Naive B cell (primary cell): ENCODE measurements at regions not wholly inside any gene's neighbourhood (a gene's known extent, or its start where the extent isn't known, plus 50 kb on each side); places are given as distances from the start of the nearest gene placed in this dataset.
"Not testable (repeated sequence)": the region's sequence is repeated elsewhere in the genome, so short reads cannot be mapped to it uniquely, and the experiment has no call there.

Experiments used
- ATAC-seq, 2 donors: fragments of 150-1000 bp; cut with Tn5 transposase; 2 replicates each; pipeline ENCODE4 v1.10.0; 2021; ENCODE audit warnings: low read depth in 2 of 2, mild to moderate bottlenecking in 2 of 2, moderate library complexity in 2 of 2
- DNase-seq: peaks from one replicate; pipeline ENCODE4 v3.0.0; 2022
- H3K27ac Mint-ChIP-seq, 6 donors: one replicate each; pipeline ENCODE4 v1.8.0; 2020 to 2022; ENCODE audit warnings: mild to moderate bottlenecking in 6 of 6, mixed read lengths in 6 of 6, moderate library complexity in 5 of 6, inconsistent platforms in 2 of 6
- H3K27me3 Mint-ChIP-seq, 3 donors: one replicate each; pipeline ENCODE4 v1.8.0; 2021 to 2022; ENCODE audit warnings: mixed read lengths in 3 of 3, mild to moderate bottlenecking in 1 of 3
- H3K36me3 Mint-ChIP-seq, 2 donors: one replicate each; pipeline ENCODE4 v1.8.0; 2020 to 2022; ENCODE audit warnings: mixed read lengths in 2 of 2, inconsistent platforms in 1 of 2, mild to moderate bottlenecking in 1 of 2
- H3K4me1 Mint-ChIP-seq, 3 donors: one replicate each; pipeline ENCODE4 v1.8.0; 2020 to 2022; ENCODE audit warnings: mixed read lengths in 3 of 3, inconsistent platforms in 1 of 3, mild to moderate bottlenecking in 1 of 3, moderate library complexity in 1 of 3
- H3K4me3 Mint-ChIP-seq, 8 donors: one replicate each; pipeline ENCODE4 v1.8.0; 2020 to 2022; ENCODE audit warnings: mild to moderate bottlenecking in 8 of 8, mixed read lengths in 8 of 8, moderate library complexity in 8 of 8, inconsistent platforms in 2 of 8
- H3K9me3 Mint-ChIP-seq, 7 donors: one replicate each; pipeline ENCODE4 v1.8.0; 2020 to 2022; ENCODE audit warnings: mixed read lengths in 7 of 7, mild to moderate bottlenecking in 5 of 7, inconsistent platforms in 2 of 7, moderate library complexity in 1 of 7

DNA sequence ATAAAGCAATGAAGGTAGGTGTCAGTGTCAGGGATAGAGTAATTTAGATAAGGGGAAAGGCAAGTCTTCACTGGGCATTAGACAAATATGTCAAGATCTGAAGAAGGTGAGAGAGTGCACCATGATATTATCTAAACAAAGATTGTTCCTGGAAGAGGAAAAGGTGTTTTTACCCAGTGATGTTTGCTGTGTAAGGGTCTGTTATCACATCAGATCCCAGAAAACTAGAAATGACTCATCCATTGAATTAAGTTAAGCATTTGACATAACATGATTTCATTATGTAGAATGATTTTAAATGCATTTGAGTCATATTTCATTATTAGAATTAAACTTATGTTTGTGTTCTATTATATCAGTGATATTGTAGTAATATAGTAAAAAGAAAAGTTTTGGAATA, 1279.5 kb upstream of the CITED2 start:
- Mint-ChIP-seq H3K36me3 (no peaks in the 10 kb centered on the region), H3K4me1 (no peaks in the 10 kb centered on the region), H3K9me3 (no peaks in the 10 kb centered on the region), H3K27me3 (no peaks in the 10 kb centered on the region), H3K4me3 (no peak overlapping the region), H3K27ac (no peak overlapping the region)
- ATAC-seq = no peak
- no peak for DNase-seq

DNA sequence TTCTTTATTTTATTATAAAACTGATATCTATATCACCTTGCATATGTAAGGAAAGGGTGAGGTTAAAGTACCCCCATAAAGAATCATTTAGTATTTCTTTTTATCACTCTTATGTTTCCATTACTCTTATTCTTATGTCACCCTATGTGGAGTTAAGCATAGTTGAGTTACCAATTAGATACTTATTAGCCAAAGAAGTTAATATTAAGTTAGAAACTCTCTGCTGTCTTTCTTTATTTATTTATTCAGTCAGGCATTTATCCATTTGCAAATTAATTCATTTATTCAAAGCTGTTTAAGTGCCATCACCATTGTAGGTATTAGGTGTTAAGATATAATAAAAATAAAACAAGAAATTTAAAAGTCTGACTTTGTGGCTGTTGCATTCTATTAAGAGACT, 1279.1 kb upstream of the CITED2 start:
- no peak overlapping the region for H3K27ac Mint-ChIP-seq
- no peaks in the 10 kb centered on the region for H3K27me3 Mint-ChIP-seq
- H3K4me1 Mint-ChIP-seq = no peaks in the 10 kb centered on the region
- ATAC-seq (no peak), DNase-seq (no peak)
- no peak overlapping the region for H3K4me3 Mint-ChIP-seq
- no peaks in the 10 kb centered on the region for H3K36me3 Mint-ChIP-seq
- no peaks in the 10 kb centered on the region for H3K9me3 Mint-ChIP-seq

DNA sequence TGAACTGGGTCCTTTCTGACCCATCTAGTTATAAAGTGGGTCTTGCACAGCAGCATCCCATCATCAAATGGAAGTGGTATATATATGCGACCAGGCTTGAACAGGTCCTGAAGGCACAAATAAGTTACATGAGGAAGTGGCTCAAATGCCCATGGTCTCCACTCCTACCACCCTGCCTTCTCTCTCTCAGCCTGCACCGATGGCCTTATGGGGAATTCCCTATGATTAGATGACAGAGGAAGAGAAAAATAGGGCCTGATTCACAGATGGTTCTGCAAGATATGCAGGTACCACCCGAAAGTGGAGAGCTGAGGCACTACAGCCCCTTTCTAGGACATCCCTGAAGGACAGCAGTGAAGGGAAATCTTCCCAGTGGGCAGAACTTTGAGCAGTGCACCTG, 1275.1 kb upstream of the CITED2 start:
- peaks cover 7 to 15% of the 10 kb centered on the region in 2 donors for H3K36me3 Mint-ChIP-seq
- H3K4me3 Mint-ChIP-seq = not testable (repeated sequence)

DNA sequence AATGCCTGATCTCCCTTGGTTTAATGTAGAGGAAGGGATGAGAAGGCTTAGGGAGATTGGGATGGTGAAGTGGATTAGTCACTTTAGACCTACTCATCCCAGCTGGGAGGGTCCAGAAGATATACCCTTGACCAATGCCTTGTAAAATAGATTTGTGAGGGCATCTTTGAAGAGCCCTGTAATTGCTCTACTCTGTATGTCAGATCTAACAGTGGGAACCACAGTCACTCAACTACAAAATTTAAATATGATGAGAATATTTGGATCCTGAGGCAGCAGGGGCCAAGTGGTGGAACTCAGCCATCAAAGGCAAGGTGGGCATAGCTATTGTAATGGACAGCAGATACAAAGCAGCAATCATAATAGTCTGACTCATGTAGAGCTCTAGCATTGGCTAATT, 1272.9 kb upstream of the CITED2 start:
- not testable (repeated sequence) for DNase-seq, H3K27me3 Mint-ChIP-seq, H3K4me1 Mint-ChIP-seq, ATAC-seq, H3K27ac Mint-ChIP-seq
- Mint-ChIP-seq H3K4me3 (peak overlapping the region in 1 of 8 donors; percentile 42), H3K9me3 (peaks cover 7 to 28% (median 14%) of the 10 kb centered on the region in 7 donors), H3K36me3 (peaks cover 7 to 15% of the 10 kb centered on the region in 2 donors)

More for the DNA sequence above, 1275.1 kb upstream of the CITED2 start:
- peaks cover 4 to 24% (median 14%) of the 10 kb centered on the region in 7 donors for H3K9me3 Mint-ChIP-seq
- DNase-seq, H3K27me3 Mint-ChIP-seq, H3K27ac Mint-ChIP-seq, H3K4me1 Mint-ChIP-seq, ATAC-seq: not testable (repeated sequence)

DNA sequence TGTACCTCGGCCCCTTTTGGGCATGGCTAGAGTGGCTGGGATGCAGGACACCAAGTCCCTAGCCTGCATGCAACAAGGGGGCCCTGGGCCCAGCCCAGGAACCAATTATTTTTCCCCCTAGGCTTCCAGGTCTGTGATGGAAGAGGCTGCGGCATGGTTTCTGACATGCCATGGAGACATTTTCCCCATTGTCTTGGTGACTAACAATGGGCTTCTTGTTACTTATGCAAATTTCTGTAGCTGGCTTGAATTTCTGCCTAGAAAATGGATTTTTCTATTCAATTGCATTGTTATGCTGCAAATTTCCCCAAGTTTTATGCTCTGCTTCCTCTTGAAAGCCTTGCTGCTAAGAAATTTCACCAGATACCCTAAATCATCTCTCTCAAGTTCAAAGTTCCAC, 1269.6 kb upstream of the CITED2 start:
- no peak for DNase-seq
- Mint-ChIP-seq H3K9me3 (peaks cover 7 to 28% (median 14%) of the 10 kb centered on the region in 7 donors), H3K27ac (no peak overlapping the region), H3K4me3 (no peak overlapping the region), H3K27me3 (peaks cover 0 to 4% (median 0%) of the 10 kb centered on the region in 3 donors), H3K36me3 (peaks cover 7 to 15% of the 10 kb centered on the region in 2 donors), H3K4me1 (no peaks in the 10 kb centered on the region)
- no peak for ATAC-seq

DNA sequence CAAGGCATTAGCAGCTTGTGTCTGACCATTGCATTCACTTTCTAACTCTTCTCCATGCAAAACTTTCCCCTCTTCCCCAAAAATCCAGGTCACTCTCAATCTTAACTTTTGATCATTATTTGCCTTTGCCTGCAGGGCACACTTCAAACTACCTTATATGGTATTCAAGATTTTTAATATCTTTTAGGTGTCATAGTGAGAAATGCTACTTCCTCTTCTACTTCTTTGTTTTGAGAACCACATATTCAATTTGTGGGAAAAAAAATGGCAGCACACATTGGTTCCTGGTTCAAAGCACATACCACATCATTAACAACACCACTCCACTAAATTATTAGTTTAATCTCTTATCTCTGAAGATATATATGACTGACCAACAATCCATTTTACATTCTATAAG, 1267.0 kb upstream of the CITED2 start:
- Mint-ChIP-seq H3K27me3 (peaks cover 0 to 4% (median 0%) of the 10 kb centered on the region in 3 donors), H3K36me3 (peaks cover 0 to 5% of the 10 kb centered on the region in 2 donors), H3K4me3 (no peak overlapping the region), H3K4me1 (peaks cover 0 to 3% (median 2%) of the 10 kb centered on the region in 3 donors), H3K27ac (no peak overlapping the region), H3K9me3 (peaks cover under 1 to 15% (median 3%) of the 10 kb centered on the region in 7 donors)
- no peak for ATAC-seq
- DNase-seq = no peak

DNA sequence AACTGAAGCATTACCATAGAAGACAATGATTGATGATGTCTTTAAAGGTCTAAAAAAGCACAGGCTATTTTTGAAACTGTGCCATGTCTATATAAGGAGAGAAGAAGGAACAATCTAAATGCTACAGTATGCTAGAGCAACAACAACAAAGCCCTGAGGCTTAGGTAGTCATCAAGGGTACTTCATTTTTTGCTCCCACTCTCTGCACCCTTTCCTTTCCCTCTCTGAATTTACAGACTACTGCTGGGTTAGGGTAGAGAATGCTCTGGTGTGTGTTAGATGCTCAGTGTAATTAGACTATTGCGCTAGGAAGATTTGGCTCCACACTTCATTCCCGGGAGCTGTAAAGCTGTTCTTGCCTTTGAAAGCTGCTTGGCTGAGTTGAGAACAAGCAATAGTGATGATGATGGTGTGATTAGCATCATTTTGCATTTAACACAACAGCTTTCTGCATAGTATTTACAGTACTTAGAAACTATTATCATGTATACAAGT, 1262.5 kb upstream of the CITED2 start:
- Mint-ChIP-seq H3K9me3 (peaks cover 0 to 3% (median 0%) of the 10 kb centered on the region in 7 donors), H3K4me1 (peaks cover 2 to 13% (median 6%) of the 10 kb centered on the region in 3 donors), H3K27me3 (peaks cover 0 to 4% (median 0%) of the 10 kb centered on the region in 3 donors), H3K4me3 (no peak overlapping the region), H3K36me3 (no peaks in the 10 kb centered on the region), H3K27ac (no peak overlapping the region)
- ATAC-seq = no peak
- no peak for DNase-seq

DNA sequence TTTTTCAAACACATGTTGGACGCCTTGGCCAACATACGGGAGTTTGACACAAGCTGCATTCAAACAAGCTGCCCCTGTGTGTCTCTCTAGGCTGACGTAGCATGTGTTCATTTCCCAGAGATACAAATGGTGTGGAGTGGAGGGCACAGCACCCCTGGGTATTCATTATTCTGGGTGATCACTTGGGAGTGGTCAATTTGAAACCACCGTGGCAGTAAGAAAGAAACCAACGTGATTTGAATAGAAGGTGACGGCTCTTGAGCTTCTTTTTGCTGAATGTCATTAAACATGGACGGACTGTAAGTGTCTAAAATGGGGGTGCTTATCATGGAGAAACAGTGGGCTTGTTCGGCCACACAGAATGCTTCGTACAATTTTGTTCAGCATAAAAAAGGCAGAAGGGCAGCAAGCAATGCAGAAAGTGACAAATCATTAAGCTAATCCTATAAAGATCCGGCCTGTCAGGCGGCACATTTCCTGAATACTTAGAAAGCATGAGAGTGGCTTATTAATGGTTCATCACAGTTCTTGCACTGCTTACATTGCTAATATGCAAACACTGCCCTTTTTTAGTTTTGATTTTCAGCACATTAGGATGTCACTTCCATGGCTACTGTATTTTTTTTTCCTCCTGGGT, 1261.9 kb upstream of the CITED2 start:
- Mint-ChIP-seq H3K9me3 (peaks cover 0 to 1% (median 0%) of the 10 kb centered on the region in 7 donors), H3K27me3 (peaks cover 0 to 2% (median 0%) of the 10 kb centered on the region in 3 donors), H3K27ac (no peak overlapping the region), H3K36me3 (no peaks in the 10 kb centered on the region), H3K4me1 (peaks cover 2 to 13% (median 6%) of the 10 kb centered on the region in 3 donors), H3K4me3 (no peak overlapping the region)
- DNase-seq (no peak), ATAC-seq (no peak)

DNA sequence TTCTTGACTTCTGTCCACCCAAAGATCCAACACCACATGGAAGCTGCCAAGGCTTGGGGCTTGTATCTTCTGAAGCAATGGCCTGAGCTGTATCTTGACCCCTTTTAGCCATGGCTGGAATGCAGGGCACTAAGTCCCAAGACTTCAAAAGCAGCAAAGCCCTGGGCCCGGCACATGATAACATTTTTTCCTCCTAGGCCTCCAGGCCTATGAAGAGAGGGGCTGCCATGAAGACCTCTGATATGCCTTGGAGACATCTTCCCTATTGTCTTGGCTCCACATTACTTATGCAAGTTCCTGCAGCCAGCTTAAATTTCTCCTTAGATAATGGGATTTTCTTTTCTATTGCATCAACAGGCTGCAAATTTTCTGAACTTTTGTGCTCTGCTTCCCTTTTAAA, 1252.6 kb upstream of the CITED2 start:
- H3K4me3 Mint-ChIP-seq = no peak overlapping the region
- peaks cover 0 to 6% (median 0%) of the 10 kb centered on the region in 3 donors for H3K27me3 Mint-ChIP-seq
- H3K36me3 Mint-ChIP-seq = peaks cover 7 to 13% of the 10 kb centered on the region in 2 donors
- H3K4me1 Mint-ChIP-seq = no peaks in the 10 kb centered on the region
- no peak for DNase-seq
- no peak overlapping the region for H3K27ac Mint-ChIP-seq
- H3K9me3 Mint-ChIP-seq = peaks cover 11 to 26% (median 15%) of the 10 kb centered on the region in 7 donors
- ATAC-seq = no peak

DNA sequence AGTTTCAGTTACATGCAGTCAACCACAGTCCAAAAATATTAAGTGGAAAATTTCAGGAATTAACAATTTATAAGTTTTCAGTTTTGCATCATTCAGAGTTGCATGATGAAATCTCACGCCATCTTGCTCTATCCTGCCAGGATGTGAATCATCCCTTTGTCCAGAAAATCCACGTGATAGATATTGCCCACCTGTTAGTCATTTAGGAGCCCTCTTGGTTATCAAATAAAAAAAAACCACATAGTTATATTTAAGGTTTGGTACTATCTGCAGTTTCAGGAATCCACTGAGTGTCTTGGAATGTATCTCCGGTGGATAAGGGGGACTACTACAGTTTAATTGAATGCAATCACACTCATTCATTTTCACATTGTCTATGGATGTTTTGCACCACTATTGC, 1249.0 kb upstream of the CITED2 start:
- ATAC-seq = no peak
- H3K4me3 Mint-ChIP-seq = no peak overlapping the region

DNA sequence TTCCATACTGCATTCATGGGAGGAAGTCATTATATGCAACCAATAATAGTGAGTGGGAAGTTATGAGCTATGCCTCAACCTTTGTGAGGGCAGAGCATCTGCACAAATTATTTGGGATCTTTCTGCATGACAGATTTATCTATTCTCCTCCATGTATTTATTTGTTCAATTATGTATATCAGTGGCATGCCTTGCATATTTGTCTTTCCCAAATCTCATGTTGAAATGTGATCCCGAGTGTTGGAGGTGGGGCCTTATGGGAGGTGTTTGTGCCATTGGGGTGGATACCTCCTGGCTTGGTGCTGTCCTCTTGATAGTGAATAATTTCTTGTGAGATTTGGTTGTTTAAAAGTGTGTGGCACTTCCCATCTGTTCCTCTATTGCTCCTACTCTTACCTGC, 1246.0 kb upstream of the CITED2 start:
- H3K27me3 Mint-ChIP-seq = no peaks in the 10 kb centered on the region
- H3K4me3 Mint-ChIP-seq = no peak overlapping the region
- H3K27ac Mint-ChIP-seq = no peak overlapping the region
- H3K36me3 Mint-ChIP-seq = no peaks in the 10 kb centered on the region
- no peak for ATAC-seq
- H3K4me1 Mint-ChIP-seq = no peaks in the 10 kb centered on the region
- DNase-seq = no peak
- peaks cover 0 to 6% (median under 1%) of the 10 kb centered on the region in 7 donors for H3K9me3 Mint-ChIP-seq

More for the DNA sequence above, 1249.0 kb upstream of the CITED2 start:
- DNase-seq = no peak
- H3K36me3 Mint-ChIP-seq = peaks cover 7 to 13% of the 10 kb centered on the region in 2 donors
- H3K27me3 Mint-ChIP-seq = no peaks in the 10 kb centered on the region
- H3K9me3 Mint-ChIP-seq = peaks cover 11 to 26% (median 15%) of the 10 kb centered on the region in 7 donors
- no peak overlapping the region for H3K27ac Mint-ChIP-seq
- no peaks in the 10 kb centered on the region for H3K4me1 Mint-ChIP-seq

DNA sequence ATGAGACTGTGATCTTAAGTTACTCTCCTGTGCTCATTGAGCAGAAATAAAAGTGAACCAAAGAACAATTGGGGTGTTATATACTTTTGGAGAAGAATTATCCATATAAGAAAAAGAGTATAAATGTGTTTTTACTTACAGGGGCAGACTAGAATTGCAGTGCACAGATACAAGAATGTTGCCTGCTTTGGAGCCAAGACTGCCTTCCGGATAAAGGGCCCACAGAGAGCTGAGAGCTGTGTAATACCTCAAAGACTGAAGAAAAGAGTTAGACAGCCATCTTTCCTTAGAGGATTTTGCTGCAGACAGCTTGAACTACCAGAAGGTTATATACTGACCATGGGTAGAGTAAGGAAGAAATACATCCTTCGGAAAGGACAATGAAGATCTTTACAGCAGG, 1235.5 kb upstream of the CITED2 start:
- DNase-seq = no peak
- H3K4me1 Mint-ChIP-seq = no peaks in the 10 kb centered on the region
- H3K9me3 Mint-ChIP-seq = no peaks in the 10 kb centered on the region
- no peaks in the 10 kb centered on the region for H3K27me3 Mint-ChIP-seq
- no peak for ATAC-seq
- no peaks in the 10 kb centered on the region for H3K36me3 Mint-ChIP-seq
- no peak overlapping the region for H3K27ac Mint-ChIP-seq
- no peak overlapping the region for H3K4me3 Mint-ChIP-seq

DNA sequence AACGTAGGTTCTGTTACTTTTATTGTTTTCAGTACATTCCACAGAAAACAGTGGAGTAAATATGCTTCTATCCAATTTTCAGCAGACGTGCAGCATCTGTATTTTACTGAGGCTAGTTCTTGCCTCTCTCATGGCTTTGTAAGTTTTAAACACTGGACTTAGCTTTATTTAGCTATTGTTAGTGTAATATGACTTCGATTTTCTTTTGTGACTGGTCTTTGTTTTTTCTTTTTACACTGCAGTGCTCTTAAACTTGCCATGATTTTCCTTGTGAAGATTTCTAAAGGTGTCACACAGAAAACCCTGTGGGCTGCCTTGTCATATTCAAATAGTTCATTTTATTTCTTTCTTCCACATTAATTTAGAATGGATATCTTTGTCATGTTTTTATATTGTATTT, 1234.9 kb upstream of the CITED2 start:
- H3K36me3 Mint-ChIP-seq = no peaks in the 10 kb centered on the region
- H3K4me1 Mint-ChIP-seq = no peaks in the 10 kb centered on the region
- DNase-seq (no peak), ATAC-seq (no peak)
- H3K27ac Mint-ChIP-seq = no peak overlapping the region
- no peak overlapping the region for H3K4me3 Mint-ChIP-seq
- no peaks in the 10 kb centered on the region for H3K9me3 Mint-ChIP-seq
- H3K27me3 Mint-ChIP-seq = no peaks in the 10 kb centered on the region

DNA sequence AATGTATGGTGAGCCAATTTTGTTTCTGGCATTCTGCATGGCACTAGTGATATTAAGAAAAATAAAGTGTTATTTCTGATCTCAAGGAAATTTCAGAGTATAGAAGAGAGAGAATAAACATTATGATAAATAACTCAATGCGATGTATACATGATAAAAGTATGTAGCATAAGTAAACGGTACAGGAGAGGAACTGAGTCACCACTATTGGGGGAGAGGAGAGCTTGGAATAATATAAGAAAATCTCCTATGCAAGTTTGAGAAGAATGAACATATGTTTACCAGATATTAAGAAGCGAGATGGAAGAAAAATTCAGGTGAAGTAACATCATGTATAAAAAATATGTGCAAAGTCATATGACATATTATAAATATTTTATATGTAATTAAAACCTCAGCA, 1230.3 kb upstream of the CITED2 start:
- Mint-ChIP-seq H3K9me3 (no peaks in the 10 kb centered on the region), H3K4me3 (no peak overlapping the region), H3K27me3 (no peaks in the 10 kb centered on the region), H3K27ac (no peak overlapping the region), H3K4me1 (no peaks in the 10 kb centered on the region), H3K36me3 (no peaks in the 10 kb centered on the region)
- ATAC-seq (no peak), DNase-seq (no peak)
